ENCODE measurements at regions not wholly inside any gene's neighbourhood (a gene's known extent, or its start where the extent isn't known, plus 50 kb on each side); places are given as distances from the start of the nearest gene placed in this dataset.

DNA sequence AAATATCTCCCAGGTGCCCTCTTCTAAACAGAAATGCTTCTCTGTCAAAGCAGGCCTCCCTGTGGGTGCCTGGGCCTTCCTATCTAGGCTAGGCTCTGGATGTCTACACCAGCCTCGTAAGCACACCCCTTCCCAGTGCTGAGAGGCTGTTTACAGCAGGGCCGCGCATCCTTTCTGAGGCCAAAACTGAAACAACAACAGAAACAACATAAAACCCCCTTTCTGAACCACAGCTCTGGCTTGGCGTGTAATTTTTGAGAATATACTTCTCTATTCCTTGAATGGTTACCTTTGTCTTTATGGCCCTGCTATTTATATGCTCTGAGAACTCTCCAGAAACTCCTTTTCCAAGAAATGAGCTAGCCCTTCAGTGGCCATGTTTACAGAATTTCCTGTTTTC, 118.4 kb downstream of the BCL2L11 start:
- no peak overlapping the region for H3K4me3 ChIP-seq (ENCODE audit: control insufficient read depth, low read depth, low read length)
- no peak for DNase-seq (ENCODE audit: low read depth)
- no peak for TF ChIP-seq CTCF (conservative IDR thresholded peaks at IDR 0.05; ENCODE audit: control insufficient read depth, insufficient read depth, low read depth, low read length)

DNA sequence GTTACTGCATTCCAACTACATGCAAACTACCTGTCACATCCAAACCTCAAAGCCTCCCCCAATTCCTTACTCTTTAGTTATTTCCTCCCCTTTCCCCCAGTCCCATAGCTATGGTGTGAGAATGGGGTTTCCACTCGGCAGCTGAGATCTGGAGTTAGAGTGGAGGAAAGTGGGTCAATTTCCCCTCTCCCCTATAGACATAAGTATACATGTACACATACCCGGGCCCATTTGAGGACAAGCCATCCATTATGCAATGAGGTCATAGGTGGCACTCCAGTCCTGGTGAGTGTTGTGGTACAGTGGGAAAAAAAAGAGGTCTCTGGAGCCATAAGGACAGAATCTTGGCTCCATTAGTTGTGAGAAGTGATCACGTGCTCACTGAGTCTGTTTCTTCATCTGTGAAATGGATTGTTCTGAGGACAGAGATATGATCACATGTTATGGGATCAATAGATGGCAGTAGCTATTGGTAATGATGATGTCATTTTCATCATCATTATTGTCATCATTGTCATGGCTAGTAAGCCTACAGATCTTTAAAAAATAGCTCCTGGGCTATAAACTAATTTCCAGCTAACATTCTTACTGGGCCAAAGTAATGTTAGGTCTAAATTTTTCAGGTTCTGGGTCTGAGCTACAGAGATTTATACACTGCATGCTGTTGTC, 119.0 kb downstream of the BCL2L11 start:
- TF ChIP-seq CTCF (conservative IDR thresholded peaks at IDR 0.05; ENCODE audit: control insufficient read depth, insufficient read depth, low read depth, low read length), result no peak
- no peak overlapping the region for H3K4me3 ChIP-seq (ENCODE audit: control insufficient read depth, low read depth, low read length)
- no peak for DNase-seq (ENCODE audit: low read depth)

DNA sequence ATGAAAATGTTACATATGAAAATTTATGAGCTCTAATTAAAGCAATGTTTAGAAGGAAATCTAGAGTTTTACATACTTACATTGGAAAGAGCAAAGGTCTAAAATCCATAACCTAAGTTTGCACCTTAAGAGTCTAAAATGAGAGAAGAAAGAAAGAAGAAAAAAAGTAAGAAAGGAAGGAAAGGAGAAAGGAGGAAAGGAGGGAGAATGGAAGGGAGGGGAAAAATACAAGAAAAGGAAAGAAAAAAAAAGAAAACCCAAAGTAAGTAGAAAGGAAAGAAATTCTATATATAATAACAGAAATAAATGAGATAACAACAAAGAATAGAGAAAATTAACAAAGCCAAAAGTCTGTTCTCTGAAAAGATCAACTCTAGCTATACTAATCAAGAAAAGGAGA, 122.6 kb downstream of the BCL2L11 start:
- H3K4me3 ChIP-seq (ENCODE audit: control insufficient read depth, low read depth, low read length), result no peak overlapping the region
- no peak for TF ChIP-seq CTCF (conservative IDR thresholded peaks at IDR 0.05; ENCODE audit: control insufficient read depth, insufficient read depth, low read depth, low read length)

DNA sequence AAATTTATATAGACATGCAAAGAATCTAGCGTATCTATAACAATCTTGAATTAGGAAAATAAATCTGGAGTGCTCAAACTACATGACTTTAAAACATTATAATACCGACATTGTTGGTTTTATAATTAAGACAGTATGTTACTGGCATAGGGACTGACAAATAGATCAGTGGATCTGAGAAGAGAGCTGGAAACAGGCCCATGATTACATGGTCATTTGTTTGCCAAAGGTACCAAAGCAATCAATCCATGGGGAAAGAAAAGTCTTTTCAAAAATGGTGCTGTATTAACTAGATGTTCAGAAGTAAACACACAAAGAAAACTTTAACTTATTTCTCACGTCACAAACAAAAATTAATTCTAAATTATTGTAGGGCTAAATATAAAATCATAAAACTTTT, 124.2 kb downstream of the BCL2L11 start:
- no peak for TF ChIP-seq CTCF (conservative IDR thresholded peaks at IDR 0.05; ENCODE audit: control insufficient read depth, insufficient read depth, low read depth, low read length)
- H3K4me3 ChIP-seq (ENCODE audit: control insufficient read depth, low read depth, low read length), result no peak overlapping the region
- DNase-seq (ENCODE audit: low read depth), result no peak

More for the DNA sequence above, 122.6 kb downstream of the BCL2L11 start:
- no peak for DNase-seq (ENCODE audit: low read depth)

- DNase-seq (ENCODE audit: low read depth), result peak; percentile 40
- TF ChIP-seq CTCF (conservative IDR thresholded peaks at IDR 0.05; ENCODE audit: control insufficient read depth, insufficient read depth, low read depth, low read length), result no peak
- no peak overlapping the region for H3K4me3 ChIP-seq (ENCODE audit: control insufficient read depth, low read depth, low read length)
These were observed 125.9 kb downstream of the BCL2L11 start for GRCh38 chr2:111246620-111247061.

DNA sequence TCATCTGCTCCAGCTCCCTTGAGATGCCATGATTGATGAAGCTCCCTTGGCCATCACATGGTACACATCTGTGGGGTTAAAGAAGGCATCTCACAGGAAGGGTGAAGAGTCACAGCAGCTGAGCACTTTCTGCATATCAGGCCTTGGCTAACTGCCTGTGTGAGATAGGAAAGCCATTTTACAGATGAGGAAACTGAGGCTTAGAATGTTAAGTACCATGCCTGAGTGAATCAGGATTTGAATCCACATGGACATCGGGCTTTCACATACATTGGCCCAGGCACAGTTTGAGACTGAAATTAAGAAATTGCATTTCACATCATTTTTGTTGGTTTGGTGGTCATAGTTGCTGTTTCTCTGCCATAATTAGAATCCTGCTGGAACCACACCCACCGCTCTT, 126.8 kb downstream of the BCL2L11 start:
- no peak for DNase-seq (ENCODE audit: low read depth)
- H3K4me3 ChIP-seq (ENCODE audit: control insufficient read depth, low read depth, low read length), result no peak overlapping the region
- TF ChIP-seq CTCF (conservative IDR thresholded peaks at IDR 0.05; ENCODE audit: control insufficient read depth, insufficient read depth, low read depth, low read length), result no peak

DNA sequence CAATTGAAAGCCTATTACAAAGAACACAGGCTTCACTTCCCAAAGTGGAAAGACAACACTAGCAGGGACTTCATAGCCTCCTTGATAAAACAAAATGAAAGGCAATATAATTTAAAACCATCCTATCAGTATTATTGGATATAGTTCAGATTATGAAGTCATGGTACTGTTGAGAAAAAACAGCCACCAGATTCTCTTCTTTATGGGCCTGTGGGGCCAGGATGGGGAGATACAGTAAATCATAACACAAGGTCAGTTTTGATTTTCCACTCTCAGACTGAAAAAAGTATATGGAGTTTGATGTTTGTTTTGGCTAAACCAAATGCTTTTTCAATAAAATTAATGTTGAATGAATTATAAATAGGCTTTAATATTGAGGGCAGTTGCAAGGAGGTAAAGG, 129.1 kb downstream of the BCL2L11 start:
- no peak for TF ChIP-seq CTCF (conservative IDR thresholded peaks at IDR 0.05; ENCODE audit: control insufficient read depth, insufficient read depth, low read depth, low read length)
- DNase-seq (ENCODE audit: low read depth), result no peak

More for the DNA sequence above, 129.1 kb downstream of the BCL2L11 start:
- H3K4me3 ChIP-seq (ENCODE audit: control insufficient read depth, low read depth, low read length), result no peak overlapping the region

All from fibroblast of mammary gland (primary cell).